Activated CD4-positive, alpha-beta memory T cell treated with anti-CD3 and anti-CD28 coated beads for 36 hours (primary cell): ENCODE measurements at regions not wholly inside any gene's neighbourhood (a gene's known extent, or its start where the extent isn't known, plus 50 kb on each side); places are given as distances from the start of the nearest gene placed in this dataset.
"Not testable (repeated sequence)": the region's sequence is repeated elsewhere in the genome, so short reads cannot be mapped to it uniquely, and the experiment has no call there.

Experiments
- CTCF ChIA-PET: fragments of 350-600 bp; sonication (Branson Sonifier 250); formaldehyde crosslinking; loops from one replicate; lab custom pipeline; 2021; ENCODE audit warnings: antibody characterized with exemption, inconsistent platforms; lab: Charles Lee
- POLR2A ChIA-PET: fragments of 350-600 bp; sonication (Branson Sonifier 250); formaldehyde crosslinking; loops from one replicate; lab custom pipeline; 2021; ENCODE audit warnings: antibody characterized with exemption; lab: Charles Lee
- DNase-seq: peaks from one replicate; pipeline ENCODE4 v3.0.0-alpha.2; 2020
- H3K27ac Mint-ChIP-seq: one replicate; pipeline ENCODE4 v1.8.0; 2021; ENCODE audit warnings: mixed read lengths
- H3K27me3 Mint-ChIP-seq: one replicate; pipeline ENCODE4 v1.8.0; 2021; ENCODE audit warnings: mixed read lengths
- H3K36me3 Mint-ChIP-seq: one replicate; pipeline ENCODE4 v1.8.0; 2021; ENCODE audit warnings: mixed read lengths
- H3K4me1 Mint-ChIP-seq: one replicate; pipeline ENCODE4 v1.8.0; 2021; ENCODE audit warnings: low read depth, mixed read lengths
- H3K4me3 Mint-ChIP-seq: one replicate; pipeline ENCODE4 v1.8.0; 2021; ENCODE audit warnings: mild to moderate bottlenecking, mixed read lengths
- H3K9me3 Mint-ChIP-seq: one replicate; pipeline ENCODE4 v1.8.0; 2021; ENCODE audit warnings: mixed read lengths
- intact Hi-C: fragments of 100-400 bp; cut with micrococcal nuclease; formaldehyde crosslinking; loops from one replicate; pipeline ENCODE4 v1.15.1; 2023

DNA sequence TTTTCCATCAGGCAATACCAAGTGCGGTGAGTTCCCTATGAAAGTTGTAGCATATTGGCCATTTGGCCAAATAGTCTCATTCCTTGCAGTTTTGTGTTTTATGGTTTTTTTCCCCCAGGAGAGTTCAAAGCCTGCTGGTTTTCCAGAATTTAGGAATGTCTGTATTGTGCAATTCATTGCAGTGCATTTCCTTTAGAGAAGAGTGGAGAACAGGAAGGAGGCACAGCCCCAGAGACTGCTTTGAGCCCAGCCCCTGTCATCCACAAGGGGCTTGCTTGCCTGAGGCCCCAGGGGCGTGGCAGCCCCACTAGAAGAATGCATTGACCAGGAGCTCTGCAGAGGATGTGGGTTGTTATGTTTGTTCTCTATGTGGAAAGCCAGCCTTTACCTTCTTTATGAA lies 375.5 kb downstream of the BCL2L11 start:
- peaks cover 19% of the 10 kb centered on the region for H3K4me1 Mint-ChIP-seq
- intact Hi-C loops, H3K27me3 Mint-ChIP-seq, H3K4me3 Mint-ChIP-seq, CTCF ChIA-PET, H3K9me3 Mint-ChIP-seq, DNase-seq, POLR2A ChIA-PET, H3K27ac Mint-ChIP-seq: not testable (repeated sequence)
- H3K36me3 Mint-ChIP-seq = peaks cover 13% of the 10 kb centered on the region

DNA sequence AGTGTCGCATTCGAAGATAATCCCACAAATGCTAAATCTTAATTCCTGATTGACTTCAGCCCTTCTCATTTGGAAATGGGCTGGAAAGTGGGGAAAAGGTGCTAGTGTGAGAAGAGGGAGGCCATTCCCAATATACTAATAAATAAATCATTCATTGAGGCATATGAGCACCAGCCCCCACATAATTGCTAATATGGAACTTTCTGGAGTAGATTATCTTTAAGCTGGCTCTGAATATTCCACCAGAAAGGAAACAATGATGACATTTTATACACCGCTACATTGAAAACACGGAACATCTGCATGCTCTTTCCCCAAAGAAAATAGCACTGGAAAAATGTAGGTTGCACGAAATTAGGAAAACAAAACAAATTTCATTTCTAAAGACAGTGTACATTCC lies 376.1 kb downstream of the BCL2L11 start:
- CTCF ChIA-PET, H3K4me3 Mint-ChIP-seq, H3K9me3 Mint-ChIP-seq, H3K27ac Mint-ChIP-seq, POLR2A ChIA-PET, H3K27me3 Mint-ChIP-seq, DNase-seq, intact Hi-C loops, H3K36me3 Mint-ChIP-seq: not testable (repeated sequence)
- H3K4me1 Mint-ChIP-seq = peaks cover 15% of the 10 kb centered on the region

DNA sequence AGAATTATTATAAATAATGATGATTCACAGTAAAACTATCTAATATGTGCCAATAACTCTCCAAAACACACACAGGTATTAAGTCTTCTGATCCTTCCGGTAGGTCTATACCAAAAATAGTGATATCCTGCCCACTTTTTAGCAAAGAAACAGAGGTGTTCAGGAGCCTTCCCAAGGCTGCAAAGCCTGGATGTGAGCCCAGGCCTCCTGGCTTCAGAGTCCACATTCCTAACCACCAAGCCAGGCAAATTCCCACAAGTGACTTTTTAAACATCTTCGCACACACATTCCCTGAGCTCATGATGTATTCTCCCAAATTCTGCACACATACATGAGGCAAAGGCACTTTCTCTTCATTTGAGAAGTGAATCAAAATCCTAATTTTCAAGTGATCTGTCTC lies 376.6 kb downstream of the BCL2L11 start:
- H3K9me3 Mint-ChIP-seq, DNase-seq, POLR2A ChIA-PET, intact Hi-C loops, CTCF ChIA-PET, H3K36me3 Mint-ChIP-seq, H3K4me3 Mint-ChIP-seq, H3K27ac Mint-ChIP-seq, H3K27me3 Mint-ChIP-seq: not testable (repeated sequence)
- peaks cover 14% of the 10 kb centered on the region for H3K4me1 Mint-ChIP-seq

- H3K27ac Mint-ChIP-seq, H3K27me3 Mint-ChIP-seq, DNase-seq, POLR2A ChIA-PET, H3K4me3 Mint-ChIP-seq, H3K9me3 Mint-ChIP-seq, CTCF ChIA-PET, intact Hi-C loops: not testable (repeated sequence)
- Mint-ChIP-seq H3K4me1 (peaks cover 30% of the 10 kb centered on the region), H3K36me3 (peaks cover 11% of the 10 kb centered on the region)
These were observed 379.9 kb downstream of the BCL2L11 start for GRCh38 chr2:111500536-111501062.

DNA sequence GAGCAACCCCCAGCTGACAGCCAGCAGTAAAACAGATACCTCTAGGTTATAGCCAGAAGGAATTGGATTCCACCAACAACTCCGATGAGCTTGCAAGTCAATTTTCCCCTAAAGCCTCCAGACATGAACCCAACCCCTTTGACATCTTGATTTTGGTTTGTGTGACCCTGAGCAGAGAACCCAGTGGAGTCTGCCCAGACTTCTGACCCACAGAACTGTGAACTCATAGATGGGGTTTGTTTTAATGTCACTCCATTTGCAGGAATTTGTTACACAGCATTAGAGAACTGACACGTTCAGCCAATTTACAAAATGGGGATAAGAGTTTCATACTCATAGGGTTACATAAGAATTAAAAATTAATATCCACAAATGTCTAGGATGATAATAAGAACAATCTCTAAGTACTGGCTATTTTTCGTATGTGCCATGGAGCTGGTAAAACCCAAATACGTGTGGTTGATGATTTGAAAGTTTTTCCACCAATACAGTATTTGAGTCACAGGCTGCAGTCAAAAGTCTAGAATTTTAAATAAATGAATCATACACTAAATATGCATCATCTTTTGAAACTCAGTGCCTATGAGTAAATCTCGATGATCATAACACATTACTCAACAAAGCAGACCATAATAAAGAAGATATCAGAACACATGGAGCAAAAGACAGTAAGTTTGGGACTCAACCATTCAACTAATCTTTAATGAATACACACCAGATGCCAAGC lies 380.0 kb downstream of the ANAPC1 start:
- H3K27ac Mint-ChIP-seq, DNase-seq, H3K36me3 Mint-ChIP-seq, CTCF ChIA-PET, POLR2A ChIA-PET, intact Hi-C loops, H3K27me3 Mint-ChIP-seq, H3K9me3 Mint-ChIP-seq, H3K4me3 Mint-ChIP-seq: not testable (repeated sequence)
- peaks cover 43% of the 10 kb centered on the region for H3K4me1 Mint-ChIP-seq

GRCh38 chr2:111504571-111504942 lies 379.4 kb downstream of the ANAPC1 start:
- peaks cover 46% of the 10 kb centered on the region for H3K4me1 Mint-ChIP-seq

DNA sequence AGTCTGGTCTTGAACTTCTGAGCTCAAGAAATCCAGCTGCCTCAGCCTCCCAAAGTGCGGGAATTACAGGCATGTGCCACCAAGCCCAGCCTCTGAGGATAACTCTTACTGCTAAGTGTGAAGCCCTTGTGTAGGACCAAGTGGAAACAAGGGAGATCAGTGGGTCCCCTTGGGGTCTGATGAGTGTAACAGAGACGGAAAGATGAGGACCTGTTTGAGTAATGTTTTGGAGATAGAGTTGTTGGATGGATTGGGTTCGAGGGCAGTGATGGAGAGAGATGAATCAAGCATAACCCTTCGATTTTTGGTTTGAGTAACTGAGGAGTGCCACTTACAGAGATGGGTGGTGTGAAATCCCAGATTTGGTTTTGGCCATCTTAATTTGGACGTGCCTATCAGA lies 378.7 kb downstream of the ANAPC1 start:
- H3K4me3 Mint-ChIP-seq, CTCF ChIA-PET, H3K27ac Mint-ChIP-seq, H3K9me3 Mint-ChIP-seq, intact Hi-C loops, POLR2A ChIA-PET, H3K27me3 Mint-ChIP-seq, H3K36me3 Mint-ChIP-seq: not testable (repeated sequence)
- peak; percentile 25 for DNase-seq
- peaks cover 44% of the 10 kb centered on the region for H3K4me1 Mint-ChIP-seq

More at GRCh38 chr2:111504571-111504942, 379.4 kb downstream of the ANAPC1 start:
- H3K4me3 Mint-ChIP-seq, POLR2A ChIA-PET, intact Hi-C loops, H3K36me3 Mint-ChIP-seq, H3K27ac Mint-ChIP-seq, DNase-seq, H3K27me3 Mint-ChIP-seq, H3K9me3 Mint-ChIP-seq, CTCF ChIA-PET: not testable (repeated sequence)

DNA sequence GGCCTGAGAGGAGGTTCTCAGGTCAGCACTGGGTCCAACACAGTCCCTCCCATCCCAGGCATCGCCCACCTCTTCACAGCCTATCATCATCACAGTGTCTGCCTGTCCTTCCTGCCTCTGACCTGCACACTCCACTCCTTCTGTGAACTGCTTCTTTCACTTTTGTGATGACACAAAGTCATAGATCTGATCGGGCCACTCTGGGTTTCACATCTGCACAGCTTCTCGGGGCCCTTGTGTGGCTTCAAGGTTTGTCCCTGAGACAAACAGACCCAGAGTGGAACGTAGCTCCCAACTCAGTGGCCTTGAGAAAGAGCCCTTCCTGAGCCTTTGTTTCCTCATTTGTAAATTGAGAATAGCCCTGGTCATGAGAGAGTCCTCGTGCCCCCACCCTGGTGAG lies 377.1 kb downstream of the ANAPC1 start:
- POLR2A ChIA-PET, H3K27me3 Mint-ChIP-seq, H3K27ac Mint-ChIP-seq, CTCF ChIA-PET, H3K4me3 Mint-ChIP-seq, H3K9me3 Mint-ChIP-seq, H3K36me3 Mint-ChIP-seq, intact Hi-C loops: not testable (repeated sequence)
- peak; percentile 69 for DNase-seq
- H3K4me1 Mint-ChIP-seq = peaks cover 42% of the 10 kb centered on the region

DNA sequence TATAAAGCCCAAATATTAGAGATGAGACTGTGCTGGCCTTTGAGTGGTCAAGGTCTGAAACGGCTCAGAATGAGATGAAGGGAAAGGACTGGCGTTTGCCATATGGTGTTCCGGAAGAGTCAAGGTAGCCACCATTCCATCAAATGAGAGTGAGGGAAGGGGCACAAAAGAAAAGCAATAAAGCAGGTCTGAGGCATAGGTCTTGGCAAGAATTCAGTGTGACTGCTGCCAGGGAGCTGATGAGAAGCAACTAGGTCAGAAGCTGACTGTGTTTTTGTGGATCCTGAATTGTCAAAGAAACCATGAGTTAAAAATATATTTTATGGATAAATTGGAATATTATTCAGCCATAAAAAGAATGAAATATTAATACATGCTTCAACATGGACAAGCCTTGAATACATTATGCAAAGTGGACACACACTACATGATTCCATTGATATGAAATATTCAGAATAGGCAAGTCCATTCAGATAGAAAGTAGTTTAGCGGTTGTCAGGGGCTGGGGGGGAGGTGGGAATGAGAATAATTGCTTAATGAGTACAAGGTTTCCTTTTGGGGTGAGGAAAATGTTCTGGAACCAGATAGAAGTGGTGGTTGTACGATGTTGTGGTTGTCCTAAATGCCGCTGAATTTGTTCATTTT lies 374.6 kb downstream of the ANAPC1 start:
- H3K4me3 Mint-ChIP-seq, H3K27me3 Mint-ChIP-seq, H3K27ac Mint-ChIP-seq, H3K9me3 Mint-ChIP-seq, POLR2A ChIA-PET, intact Hi-C loops, CTCF ChIA-PET: not testable (repeated sequence)
- Mint-ChIP-seq H3K4me1 (peaks cover 48% of the 10 kb centered on the region), H3K36me3 (peaks cover 13% of the 10 kb centered on the region)
- peak; percentile 34 for DNase-seq

- H3K27me3 Mint-ChIP-seq, H3K27ac Mint-ChIP-seq, CTCF ChIA-PET, intact Hi-C loops, DNase-seq, POLR2A ChIA-PET, H3K36me3 Mint-ChIP-seq, H3K9me3 Mint-ChIP-seq, H3K4me3 Mint-ChIP-seq: not testable (repeated sequence)
- peaks cover 40% of the 10 kb centered on the region for H3K4me1 Mint-ChIP-seq
These were observed 373.6 kb downstream of the ANAPC1 start for GRCh38 chr2:111510384-111510783.

GRCh38 chr2:111511062-111511461 lies 372.9 kb downstream of the ANAPC1 start:
- peaks cover 34% of the 10 kb centered on the region for H3K4me1 Mint-ChIP-seq
- intact Hi-C loops, H3K9me3 Mint-ChIP-seq, H3K36me3 Mint-ChIP-seq, DNase-seq, POLR2A ChIA-PET, CTCF ChIA-PET, H3K27me3 Mint-ChIP-seq, H3K27ac Mint-ChIP-seq, H3K4me3 Mint-ChIP-seq: not testable (repeated sequence)

DNA sequence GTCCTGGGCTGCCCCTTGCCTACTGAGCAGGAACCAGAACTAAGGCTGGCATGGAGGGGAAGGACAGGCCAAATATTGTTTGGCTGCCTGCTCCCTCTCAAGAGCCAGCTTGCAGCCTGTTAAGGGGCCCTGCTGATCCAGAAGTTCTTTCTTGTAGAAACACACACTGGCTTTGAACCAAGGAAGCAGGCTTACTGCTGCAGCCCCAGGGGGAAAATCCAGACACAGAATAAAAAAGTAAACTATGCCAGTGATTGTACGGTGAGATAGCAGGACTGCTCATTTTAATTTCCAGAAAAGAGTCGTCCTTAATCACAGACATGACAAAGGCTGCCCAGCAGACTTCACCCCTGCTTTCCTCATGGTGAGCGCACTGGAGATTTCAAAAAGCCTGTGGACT lies 371.6 kb downstream of the ANAPC1 start:
- H3K36me3 Mint-ChIP-seq, CTCF ChIA-PET, H3K4me3 Mint-ChIP-seq, intact Hi-C loops, POLR2A ChIA-PET, H3K9me3 Mint-ChIP-seq, H3K27me3 Mint-ChIP-seq, DNase-seq, H3K27ac Mint-ChIP-seq: not testable (repeated sequence)
- H3K4me1 Mint-ChIP-seq = peaks cover 30% of the 10 kb centered on the region

DNA sequence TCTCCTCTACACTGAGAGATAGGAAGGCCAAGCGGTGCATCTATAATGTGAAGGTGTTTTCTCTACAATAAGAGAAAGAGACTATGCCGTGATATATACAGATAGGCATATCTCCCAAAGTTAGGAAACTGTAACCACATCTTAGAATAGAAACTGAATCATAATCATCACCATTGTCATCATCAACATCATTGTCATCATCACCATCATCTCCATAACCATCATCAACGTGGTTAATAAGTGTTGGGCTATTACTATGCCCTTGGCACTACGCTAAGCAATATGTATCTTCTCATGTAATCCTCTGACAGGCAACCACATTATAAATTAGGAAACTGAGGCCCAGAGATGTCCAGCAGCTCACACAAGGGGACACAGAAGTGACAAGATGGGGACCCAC lies 369.9 kb downstream of the ANAPC1 start:
- CTCF ChIA-PET, intact Hi-C loops, H3K27me3 Mint-ChIP-seq, POLR2A ChIA-PET, H3K36me3 Mint-ChIP-seq, H3K4me3 Mint-ChIP-seq, H3K27ac Mint-ChIP-seq, H3K9me3 Mint-ChIP-seq, DNase-seq: not testable (repeated sequence)
- peaks cover 14% of the 10 kb centered on the region for H3K4me1 Mint-ChIP-seq
